SKM-1 treated with dmso at 0.1 percent for 144 hours (cell line): ENCODE measurements at regions not wholly inside any gene's neighbourhood (a gene's known extent, or its start where the extent isn't known, plus 50 kb on each side); places are given as distances from the start of the nearest gene placed in this dataset.
"Not testable (repeated sequence)": the region's sequence is repeated elsewhere in the genome, so short reads cannot be mapped to it uniquely, and the experiment has no call there.

ENCODE experiments used
- DNase-seq: peaks from one replicate; lab custom pipeline; 2025; ENCODE audit not compliant: unreplicated experiment; lab: John Stamatoyannopoulos, UW

DNA sequence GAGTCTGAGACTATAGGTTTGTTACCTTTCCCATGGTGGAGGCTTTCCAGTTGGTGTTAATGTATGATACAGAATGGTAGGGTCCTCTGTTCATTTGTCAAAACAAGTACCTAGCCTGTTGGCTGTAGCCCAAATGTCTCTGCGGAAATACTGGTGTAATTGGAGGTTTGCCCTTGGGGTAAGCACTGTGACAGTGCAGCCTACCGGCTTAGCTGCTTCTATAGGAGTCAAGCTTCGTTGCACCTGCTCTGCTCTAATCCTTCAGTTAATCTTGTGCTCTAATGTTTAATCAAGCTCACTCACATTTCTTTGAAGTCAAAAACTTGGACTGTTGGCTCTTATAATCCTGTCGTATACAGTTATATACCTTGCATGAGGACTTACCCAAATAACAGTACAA, 203.4 kb downstream of the CCNG2 start:
- no peak for DNase-seq

DNA sequence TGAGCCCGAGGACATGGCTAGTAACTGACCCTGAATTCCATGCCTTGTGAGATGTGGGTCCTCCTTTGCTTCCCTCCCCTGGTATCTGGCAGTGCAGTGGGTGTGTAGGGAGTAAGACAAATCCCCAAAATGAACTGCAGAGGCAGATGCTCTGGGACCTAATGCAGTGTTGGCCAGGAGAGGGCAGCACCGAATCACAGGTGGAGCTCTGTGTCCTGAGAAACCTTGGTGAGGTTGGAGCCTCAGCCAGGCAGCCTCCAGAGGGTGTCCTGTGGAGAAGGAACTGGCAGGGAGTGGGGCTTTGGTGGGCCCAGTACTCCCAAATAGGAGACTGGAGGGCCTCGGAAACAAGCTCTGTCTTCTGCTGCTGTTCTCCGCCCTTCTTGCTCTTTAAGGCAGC, 209.9 kb downstream of the CCNG2 start:
- DNase-seq: not testable (repeated sequence)

DNA sequence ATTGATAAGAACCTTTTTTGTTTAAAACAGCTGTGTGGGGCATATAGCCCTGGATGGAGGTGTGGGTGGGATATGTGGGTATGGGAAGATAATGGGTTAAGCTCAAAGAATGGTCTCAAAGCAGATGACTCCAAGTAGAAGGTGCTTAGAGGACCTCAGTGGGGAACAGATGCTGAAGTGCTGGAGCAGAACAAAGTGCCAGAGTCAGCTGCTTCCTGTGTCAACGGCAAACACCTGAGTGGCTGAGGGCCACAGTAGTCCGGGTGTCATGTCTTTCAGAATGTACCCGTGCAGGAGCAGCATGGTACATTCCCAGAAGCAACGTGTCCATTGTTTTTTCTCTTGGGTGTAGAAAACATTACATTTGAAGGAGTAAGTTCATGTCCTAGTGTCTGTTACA, 210.6 kb downstream of the CCNG2 start:
- no peak for DNase-seq

DNA sequence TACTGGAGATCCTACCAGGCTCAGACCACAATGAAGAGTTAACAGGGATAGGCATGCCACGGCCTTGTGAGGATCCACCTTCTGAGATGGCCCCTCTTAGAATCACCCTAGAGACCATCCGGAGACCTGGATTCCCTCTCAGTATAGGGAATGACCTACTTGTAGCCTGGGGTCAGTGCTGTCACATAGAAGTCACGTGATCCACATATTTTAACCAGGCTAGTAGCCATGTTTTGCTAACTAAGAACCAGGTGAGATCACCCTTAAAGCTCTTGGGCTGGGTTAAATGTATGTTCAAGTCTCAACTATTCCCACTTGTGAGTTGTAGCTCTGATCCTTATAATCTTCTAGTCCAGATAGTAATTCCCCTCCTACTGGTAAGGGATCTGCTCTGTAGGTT, 215.4 kb downstream of the CCNG2 start:
- DNase-seq: no peak

DNA sequence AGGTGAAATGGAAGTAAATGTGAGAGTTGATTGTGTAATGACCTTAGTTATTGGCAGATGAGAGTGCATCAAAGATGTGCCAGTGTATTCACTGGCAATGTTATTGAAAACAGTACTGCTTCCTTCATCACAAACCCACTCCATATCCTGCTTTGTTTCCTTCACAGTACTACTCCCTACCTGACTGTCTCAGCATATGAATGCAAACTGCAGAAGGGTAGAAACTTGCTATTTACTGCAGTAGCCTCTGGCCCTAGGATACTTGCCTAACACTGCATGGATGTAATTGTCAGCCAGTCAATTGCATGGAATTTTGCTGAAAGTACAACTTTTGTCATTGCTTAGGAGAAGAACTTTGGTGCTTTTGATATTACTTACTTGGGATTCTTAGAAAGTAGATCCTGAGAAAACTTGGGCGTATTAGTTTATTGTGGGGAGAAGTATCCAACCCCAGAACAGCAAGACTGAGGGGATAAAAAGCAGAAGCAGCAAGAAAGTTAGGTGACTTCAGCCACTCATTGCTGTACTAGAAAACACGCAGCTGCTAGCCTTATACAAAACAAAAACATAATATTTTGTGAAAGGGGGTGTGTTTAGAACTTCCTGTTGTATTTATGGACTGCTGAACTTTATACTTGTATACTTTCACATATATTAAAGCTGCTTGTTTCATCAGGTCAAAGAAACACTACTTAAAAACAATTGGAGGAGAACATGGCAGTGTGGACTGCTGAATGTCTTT, 219.0 kb downstream of the CCNG2 start:
- DNase-seq: no peak

DNA sequence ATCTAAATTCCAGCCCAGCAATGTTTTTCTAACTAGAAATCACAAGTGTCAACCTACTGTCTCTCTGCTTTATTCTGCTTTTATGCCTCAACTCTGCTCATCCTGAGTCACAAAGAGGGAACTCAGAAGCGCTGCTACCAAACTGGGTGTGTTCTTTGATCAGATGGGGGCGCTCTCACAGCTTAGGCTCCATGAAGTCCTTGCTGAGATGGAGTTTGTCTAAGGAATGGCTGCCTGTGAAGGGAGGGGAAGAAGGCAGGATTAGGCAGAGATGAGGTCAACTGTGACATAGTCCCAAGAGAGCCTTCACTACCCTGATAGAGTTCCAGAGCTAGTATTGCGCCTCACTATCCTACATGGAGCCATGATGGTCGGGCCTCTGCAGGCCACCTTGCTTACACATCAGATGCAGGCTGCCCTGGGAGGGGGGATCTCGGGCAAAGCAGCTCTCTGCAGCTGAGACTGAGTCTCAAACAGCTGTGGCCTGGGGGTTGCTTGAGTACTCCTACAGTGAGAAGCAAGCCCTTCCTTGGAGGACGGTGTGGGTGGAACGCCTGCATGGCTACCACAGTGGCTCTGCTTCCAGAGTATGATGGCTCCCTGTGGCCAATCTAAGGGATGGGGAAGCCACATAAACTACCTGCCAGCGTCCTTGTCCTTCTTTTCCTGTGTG, 219.9 kb downstream of the CCNG2 start:
- no peak for DNase-seq

DNA sequence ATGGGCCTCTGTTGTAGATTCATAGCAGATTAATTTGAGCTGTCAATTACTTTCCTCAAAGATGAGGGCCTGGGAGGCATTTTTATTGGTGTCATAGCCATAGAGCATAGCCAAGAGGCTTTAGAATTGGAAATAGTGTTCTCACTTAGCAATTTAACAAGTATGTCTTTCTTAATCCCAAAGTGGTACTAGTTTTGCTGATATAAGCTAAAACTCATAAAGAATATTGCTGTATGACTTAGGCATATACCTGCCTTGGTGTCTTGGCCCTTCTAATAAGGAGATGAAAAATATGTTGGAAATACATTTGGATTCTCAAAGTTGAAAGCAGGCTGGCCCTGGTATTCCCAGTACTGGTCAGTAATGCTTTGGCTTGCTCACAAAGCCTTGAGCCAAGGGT, 221.5 kb upstream of the CXCL13 start:
- DNase-seq: no peak

DNA sequence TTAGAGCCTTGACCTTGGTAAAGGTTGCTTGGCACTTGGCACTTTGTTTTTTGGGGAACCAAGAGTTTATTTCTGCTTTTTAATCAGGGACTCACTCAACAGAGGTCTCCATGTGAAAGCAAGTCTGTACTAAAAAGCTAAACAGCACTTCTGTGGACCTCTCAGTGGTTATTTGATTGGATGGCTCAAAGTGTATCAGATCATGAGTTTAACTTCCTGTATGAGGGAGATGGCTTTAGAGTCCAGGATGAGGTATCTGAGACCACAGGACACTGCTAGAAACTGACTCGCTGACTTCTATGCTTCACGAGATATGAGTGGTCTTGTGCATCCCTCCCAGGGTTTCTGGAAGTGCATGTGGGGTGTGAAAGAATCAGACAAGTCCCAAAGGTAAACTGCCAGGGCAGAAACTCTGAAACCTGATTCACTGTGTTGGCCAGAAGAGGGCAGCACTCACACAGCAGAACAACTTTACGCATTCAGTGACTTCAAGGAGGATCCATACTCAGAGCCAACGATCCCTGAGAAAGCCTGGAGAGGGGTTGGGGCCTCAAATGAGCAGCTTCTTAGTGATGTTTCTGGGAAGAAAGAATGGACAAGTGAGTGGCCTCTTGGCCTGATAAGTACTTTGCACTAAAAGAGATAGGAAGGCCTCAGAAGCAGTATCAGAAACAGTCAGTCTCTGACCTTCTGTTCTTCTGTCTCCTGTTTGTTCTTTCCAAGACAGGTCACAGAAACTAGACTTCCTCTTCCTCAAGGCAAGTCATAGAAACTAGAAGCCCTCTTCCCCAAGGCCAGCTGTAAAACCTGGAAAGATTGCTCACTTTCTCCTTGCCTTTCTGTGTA, 220.3 kb upstream of the CXCL13 start:
- peak; percentile 61 for DNase-seq

DNA sequence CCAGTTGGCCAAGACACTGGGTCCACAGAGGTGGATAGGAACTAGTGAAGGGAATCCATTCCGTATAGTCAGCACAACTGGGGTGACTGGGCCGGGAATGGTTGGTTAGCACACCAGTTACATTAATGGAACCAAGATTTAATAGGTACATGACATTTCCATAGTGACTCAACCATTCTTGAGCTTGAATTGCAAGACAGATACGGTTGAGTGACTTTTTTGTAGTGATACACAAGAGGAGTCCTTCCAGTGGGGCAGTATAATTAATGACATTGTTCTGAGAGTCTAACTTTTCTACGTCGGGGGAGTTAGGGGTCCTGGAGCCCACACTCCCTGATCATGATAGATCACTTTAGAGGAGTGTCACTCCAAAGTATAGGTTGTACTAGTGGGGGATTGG, 211.6 kb upstream of the CXCL13 start:
- DNase-seq: no peak

DNA sequence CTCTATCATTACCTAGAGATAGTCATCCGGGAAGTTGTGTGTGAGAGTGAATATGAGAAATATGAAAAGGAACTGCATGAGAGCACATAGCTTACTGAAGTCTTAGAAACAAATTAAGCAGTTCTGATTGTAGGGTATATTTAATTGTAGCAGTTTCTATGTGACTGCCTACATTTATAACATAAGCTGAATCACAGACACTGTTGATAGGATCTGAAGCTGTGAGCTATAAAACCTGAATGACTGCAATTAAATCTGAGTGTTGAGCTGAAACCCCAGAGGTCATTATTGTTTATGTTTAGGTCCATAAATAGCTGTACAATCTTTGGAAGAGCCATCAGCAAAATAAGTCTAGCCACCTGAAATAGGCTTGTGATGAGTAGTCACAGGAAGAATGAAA, 210.1 kb upstream of the CXCL13 start:
- DNase-seq: no peak

DNA sequence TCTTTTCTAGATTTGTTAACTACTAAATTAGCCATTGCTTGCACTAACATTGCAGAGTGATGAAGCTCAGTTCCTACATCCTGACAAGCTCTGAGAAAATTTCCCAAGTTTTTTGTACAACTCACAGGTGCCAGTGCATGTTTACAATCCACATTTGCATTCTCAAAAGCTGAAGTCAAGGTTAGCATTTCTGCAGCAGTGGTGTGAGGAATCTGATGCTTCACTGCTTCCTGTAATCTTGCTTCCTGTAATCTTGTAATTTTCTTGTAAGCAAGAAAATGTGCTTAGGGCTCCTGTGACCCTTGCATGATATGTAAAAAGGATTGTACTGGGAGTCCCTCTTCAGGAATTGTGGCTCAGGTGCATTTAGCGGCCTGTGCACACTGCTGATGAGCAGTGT, 207.4 kb upstream of the CXCL13 start:
- no peak for DNase-seq

DNA sequence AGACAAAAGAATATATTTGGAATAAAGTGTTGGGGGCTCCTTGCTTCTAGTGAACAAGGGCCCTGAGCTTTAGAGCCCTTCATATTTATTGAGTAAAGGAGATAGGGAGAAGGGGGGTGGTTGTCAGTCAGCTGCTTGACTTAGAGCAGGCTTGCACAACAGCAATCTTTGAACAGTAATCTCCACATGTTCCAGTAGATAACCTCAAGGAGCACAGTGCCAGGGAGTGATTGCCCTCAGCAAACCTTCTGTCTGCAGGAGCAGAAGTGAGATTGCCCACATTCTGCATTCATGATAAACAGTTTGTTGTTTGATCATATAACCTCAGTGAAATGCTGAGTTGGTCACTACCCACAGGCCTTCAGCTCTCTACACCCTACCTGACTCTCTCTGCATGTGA, 205.8 kb upstream of the CXCL13 start:
- DNase-seq: no peak

DNA sequence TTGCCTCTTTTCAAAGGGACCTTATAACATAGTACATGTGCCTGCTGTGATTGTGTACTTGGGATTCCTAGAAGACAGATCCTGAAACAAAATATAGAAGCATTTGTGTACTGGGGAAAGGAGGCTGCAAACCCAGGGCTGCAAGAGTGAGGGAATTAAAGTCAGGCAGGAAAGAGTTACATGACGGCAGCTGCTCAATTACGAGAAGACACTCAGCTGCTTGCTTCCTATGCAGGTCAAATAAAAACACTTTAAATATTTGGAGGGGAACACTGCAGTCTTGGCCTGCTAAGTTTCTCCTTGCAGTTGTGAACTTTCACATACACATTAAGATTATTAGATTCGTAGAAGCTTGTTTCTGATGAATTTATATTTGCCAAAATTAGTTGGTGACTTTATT, 191.9 kb upstream of the CXCL13 start:
- DNase-seq: no peak

DNA sequence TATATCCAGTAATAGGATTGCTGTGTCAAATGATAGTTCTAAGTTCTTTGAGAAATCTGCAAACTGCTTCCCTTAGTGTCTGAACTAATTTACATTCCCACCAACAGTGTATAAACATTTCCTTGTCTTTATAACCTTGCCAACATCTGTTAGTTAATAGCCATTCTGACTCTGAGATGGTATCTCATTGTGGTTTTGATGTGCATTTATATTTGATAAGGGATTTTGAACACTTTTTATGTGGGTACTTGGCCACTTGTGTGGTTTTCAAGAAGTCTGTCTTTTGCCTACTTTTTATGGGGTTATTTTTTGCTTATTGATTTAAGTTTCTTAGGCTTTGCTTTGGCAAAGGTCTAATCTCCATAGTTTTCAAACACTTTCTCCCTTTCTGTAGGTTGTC, 189.9 kb upstream of the CXCL13 start:
- DNase-seq: no peak

DNA sequence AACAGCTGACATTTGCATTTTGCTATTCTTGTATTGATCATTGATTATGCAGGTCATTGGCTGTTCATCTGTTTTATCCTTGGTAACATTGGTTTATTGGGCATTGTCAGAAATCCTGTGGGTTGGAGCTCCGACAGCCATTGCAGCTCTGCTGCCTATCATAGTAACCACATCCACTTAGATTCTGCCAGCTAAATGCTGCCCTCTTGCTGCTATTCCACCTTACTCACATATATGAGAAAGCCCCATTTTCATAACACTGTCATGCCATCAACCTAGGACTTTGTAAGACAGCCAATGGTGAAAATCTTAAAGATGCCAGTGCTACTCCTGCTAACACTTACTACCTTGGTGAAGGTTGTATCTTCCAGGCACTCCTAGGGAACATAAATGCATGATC, 187.3 kb upstream of the CXCL13 start:
- DNase-seq: no peak

DNA sequence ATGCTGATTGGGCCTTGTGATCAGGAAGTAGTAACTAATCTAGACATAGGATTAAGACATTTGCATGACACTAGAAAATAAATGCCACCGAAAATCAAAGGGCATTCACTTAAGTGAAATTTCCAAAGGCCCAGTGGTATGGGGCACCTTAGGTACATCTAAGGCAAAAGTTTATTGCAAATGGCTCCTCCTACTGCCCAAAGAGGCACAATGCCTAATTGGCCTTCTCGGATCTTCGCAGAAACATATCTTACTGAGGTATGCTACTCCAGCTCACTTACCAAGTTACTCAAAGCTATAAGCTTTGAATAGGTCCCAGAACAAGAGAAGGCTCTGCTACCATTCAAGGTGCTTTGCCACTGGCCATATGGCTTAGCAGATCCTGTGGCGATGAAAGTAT, 174.8 kb upstream of the CXCL13 start:
- no peak for DNase-seq

DNA sequence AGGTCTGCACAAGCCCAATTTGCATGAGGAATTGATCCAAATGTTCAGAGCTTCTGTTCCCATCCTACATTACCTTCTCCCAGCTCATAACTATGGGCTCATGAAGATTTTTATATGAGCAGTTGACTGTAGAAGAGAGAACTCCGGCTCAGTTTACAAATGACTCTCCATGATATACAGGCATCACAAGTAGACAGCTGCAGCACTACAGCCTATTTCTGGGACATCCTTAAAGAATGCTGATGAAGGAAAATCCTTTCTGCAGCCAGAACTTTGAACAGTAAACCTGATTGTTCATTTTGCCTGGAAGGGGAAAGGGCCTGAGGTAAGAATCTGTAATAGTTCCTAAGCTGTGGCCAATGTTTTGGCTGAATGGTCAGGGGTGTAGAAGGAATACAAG, 174.1 kb upstream of the CXCL13 start:
- no peak for DNase-seq

DNA sequence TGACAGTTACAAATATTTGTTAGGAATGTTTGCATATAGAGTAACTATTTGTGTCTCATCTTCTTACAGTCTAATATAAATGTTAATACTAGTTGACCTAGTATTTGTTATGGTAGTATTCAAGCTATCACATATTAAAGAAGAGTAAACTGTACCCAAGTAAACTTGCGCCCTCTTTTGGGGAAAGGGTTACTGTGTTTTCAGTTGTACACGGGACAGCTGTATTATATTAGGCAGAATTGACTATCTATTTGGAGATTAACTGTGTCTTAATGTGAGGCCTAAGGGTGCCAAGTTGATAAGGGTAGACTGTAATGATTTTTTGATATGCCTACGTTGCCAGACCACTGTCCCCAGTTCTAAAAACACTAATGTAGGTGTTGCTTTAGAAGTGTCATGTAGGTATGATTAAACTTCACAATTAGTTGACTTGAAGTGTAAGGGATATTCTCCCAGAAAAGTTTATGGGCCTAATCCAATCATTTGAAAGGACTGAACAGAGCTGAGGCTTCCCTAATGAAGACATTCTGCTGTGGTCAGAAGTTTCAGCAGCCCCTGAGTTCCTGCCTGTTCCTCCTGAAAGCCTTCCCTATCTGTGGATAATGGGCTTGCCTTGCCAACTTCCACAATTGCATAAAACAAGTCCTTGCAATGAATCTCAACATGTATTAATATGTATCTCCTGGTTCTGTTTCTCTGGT, 172.8 kb upstream of the CXCL13 start:
- DNase-seq: no peak

DNA sequence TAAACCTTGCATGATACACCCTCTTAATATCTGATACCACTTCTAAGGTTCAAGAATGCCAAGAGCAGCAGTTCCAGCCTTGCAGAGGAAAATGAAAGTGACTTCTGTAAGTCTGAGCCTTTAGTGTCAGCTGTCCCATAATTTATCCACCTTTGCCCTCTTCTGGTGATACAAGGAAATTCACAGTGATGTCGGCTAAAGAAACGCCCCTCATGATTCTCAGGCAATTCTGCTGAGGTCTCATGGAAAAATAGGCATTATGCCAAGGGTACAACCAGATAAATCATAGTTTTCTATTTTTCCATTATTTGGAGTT, 172.2 kb upstream of the CXCL13 start:
- peak; percentile 53 for DNase-seq

DNA sequence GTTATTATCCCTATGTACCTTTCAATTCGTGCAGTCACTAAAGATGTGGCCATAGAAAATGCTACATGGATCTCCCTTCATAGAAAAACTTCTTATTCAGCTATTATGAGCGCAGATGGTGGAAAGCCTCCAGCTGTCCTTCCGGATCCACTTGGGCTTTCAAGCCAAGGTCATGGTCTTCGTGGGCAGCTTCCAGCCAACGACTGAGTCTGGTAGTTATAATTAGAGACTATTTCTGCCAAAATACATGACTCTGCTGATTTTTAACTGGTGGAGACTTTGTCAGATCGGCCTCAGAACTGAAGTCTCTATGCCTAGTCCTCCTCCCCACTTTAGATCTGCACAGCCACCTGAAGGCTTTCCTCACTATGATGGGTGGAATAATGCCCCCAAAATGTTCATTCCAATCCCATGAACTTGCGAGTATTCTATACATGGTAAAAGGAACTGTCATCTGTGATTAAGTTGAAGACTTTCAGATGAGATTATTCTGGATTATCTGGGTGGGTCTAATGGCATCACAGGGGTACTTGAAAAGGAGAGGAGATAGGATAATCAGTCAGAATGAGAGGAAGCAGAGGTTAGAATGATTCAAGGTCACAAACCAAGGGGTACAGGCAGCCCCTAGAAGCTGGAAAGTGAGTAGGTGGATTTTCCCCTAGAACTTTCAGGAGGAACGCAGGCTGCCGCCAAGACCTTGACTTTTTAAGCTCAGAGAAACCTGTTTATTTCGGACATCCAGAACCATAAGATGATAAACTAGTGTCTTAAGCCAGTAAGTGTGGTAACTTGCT, 171.1 kb upstream of the CXCL13 start:
- no peak for DNase-seq

DNA sequence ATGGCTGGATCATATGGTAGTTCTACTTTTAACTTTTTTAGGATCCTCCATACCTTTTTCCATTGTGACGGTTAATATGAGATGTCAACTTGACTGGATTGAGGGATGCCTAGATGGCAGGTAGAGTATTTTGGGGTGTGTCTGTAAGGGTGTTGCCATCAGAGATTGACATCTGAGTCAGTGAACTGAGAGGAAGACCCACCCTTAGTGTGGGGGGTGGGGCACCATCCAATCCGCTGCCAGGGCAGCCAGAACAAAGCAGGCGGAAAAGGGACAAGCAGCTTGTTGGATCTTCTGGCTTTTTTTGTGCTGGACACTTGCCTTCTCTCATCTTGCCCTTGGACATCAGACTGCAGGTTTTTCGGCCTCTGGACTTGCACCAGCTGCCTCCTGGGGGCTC, 168.5 kb upstream of the CXCL13 start:
- no peak for DNase-seq
